ENCODE measurements at regions not wholly inside any gene's neighbourhood (a gene's known extent, or its start where the extent isn't known, plus 50 kb on each side); places are given as distances from the start of the nearest gene placed in this dataset.

GRCh38 chr18:25843791-25844190 lies 246.6 kb downstream of the SS18 start:
- TF ChIP-seq EZH2 (IDR thresholded peaks at IDR 0.05; ENCODE audit: low read depth) (no peak), CTCF (conservative IDR thresholded peaks at IDR 0.05) (no peak)

Measured in PC-9 (cell line).